ENCODE measurements at regions not wholly inside any gene's neighbourhood (a gene's known extent, or its start where the extent isn't known, plus 50 kb on each side); places are given as distances from the start of the nearest gene placed in this dataset.

DNA sequence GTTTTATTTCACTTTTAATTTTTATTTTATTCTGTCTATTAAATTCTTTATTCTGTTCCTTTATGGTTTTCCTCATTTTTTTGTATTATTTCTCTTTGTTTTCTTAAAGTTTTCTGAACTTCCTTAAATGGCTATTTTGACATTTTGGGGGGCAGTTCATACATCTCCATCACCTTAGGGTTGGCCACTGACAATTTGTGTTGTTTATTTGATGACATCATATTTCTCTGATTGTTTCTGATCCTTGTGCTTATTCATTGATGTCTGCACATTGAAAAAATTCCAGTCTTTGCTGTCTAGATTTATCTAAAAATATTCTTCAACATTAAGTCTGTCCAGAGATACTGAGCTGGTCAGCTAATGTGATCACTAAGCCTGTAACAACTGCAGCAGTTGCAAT is 379.5 kb upstream of the EYS start:
- DNase-seq = no peak
- H3K27me3 ChIP-seq (ENCODE audit: insufficient read depth, low read depth, severe bottlenecking) = no peaks in the 10 kb centered on the region
- TF ChIP-seq, protein P1, sequence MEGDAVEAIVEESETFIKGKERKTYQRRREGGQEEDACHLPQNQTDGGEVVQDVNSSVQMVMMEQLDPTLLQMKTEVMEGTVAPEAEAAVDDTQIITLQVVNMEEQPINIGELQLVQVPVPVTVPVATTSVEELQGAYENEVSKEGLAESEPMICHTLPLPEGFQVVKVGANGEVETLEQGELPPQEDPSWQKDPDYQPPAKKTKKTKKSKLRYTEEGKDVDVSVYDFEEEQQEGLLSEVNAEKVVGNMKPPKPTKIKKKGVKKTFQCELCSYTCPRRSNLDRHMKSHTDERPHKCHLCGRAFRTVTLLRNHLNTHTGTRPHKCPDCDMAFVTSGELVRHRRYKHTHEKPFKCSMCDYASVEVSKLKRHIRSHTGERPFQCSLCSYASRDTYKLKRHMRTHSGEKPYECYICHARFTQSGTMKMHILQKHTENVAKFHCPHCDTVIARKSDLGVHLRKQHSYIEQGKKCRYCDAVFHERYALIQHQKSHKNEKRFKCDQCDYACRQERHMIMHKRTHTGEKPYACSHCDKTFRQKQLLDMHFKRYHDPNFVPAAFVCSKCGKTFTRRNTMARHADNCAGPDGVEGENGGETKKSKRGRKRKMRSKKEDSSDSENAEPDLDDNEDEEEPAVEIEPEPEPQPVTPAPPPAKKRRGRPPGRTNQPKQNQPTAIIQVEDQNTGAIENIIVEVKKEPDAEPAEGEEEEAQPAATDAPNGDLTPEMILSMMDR (IDR thresholded peaks at IDR 0.05; ENCODE audit: low read depth, low read length) = no peak

DNA sequence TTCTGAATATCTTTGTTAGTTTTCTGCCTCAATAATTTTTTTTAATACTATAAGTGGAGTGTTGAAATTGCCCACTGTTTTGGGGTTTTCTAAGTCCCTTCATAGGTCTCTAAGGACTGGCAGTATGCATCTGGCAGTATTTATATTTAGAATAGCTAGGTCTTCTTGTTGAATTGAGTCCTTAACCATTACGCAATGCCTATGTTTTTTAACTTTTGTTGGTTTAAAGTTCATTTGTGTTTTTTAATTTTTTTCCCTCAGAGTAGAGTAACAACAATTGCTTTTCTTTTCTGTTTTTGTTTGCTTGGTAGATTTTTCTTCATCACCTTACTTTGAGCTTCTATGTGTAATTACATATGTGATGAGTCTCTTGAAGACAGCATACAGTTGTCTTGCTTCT is 375.9 kb upstream of the EYS start:
- Histone ChIP-seq H3K36me3 (no peaks in the 10 kb centered on the region), H3K27me3 (ENCODE audit: insufficient read depth, low read depth, severe bottlenecking) (no peaks in the 10 kb centered on the region), H3K27ac (no peak overlapping the region), H3K4me3 (ENCODE audit: low read depth, low read length) (no peak overlapping the region), H3K9me3 (ENCODE audit: severe bottlenecking) (no peaks in the 10 kb centered on the region)
- DNase-seq = no peak
- TF ChIP-seq, protein P1 (IDR thresholded peaks at IDR 0.05; ENCODE audit: low read depth, low read length) = no peak

More for the DNA sequence above, 379.5 kb upstream of the EYS start:
- Histone ChIP-seq H3K36me3 (no peaks in the 10 kb centered on the region), H3K27ac (no peak overlapping the region), H3K4me3 (ENCODE audit: low read depth, low read length) (no peak overlapping the region), H3K9me3 (ENCODE audit: severe bottlenecking) (no peaks in the 10 kb centered on the region)

DNA sequence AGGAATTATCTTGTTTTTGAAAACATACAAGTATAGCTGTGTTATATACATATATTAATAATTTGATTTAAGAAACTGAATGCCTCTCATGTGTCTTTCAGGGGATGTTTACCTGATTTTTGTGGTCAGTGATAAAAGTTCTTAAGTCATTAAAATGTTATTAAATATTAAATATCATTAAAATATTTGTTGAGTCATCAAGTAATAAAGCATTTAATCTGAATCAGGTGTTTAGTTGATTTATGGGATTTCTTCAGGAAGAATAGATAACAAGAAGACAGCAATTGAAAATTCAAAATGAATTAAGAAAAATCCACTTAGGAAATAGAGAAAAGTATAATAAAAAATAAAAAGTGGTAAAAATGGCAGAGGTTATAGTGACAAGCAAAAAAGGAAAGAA is 361.9 kb upstream of the EYS start:
- H3K27ac ChIP-seq = no peak overlapping the region
- no peaks in the 10 kb centered on the region for H3K36me3 ChIP-seq
- DNase-seq = no peak
- no peak overlapping the region for H3K4me3 ChIP-seq (ENCODE audit: low read depth, low read length)
- H3K27me3 ChIP-seq (ENCODE audit: insufficient read depth, low read depth, severe bottlenecking) = no peaks in the 10 kb centered on the region
- no peaks in the 10 kb centered on the region for H3K9me3 ChIP-seq (ENCODE audit: severe bottlenecking)
- TF ChIP-seq, protein P1 (IDR thresholded peaks at IDR 0.05; ENCODE audit: low read depth, low read length) = no peak

DNA sequence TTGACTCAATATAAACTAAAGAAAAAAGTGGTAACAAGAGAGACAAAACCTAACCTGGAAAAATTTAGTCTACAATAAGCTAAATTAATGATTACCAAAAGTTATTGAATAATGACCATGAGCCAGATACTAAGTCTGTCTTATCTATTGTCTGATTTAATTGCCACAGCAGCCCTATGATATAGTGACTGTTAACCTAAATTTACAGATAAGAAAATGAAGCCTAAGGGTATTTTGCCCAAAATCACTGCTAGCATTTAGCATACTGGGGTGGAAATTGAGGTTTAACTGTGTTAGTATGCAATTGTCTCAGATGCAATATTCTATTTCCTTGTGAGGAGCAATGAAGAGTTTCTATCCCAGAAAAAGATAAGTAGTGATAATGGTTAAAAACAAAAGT is 361.0 kb upstream of the EYS start:
- DNase-seq = no peak
- no peaks in the 10 kb centered on the region for H3K27me3 ChIP-seq (ENCODE audit: insufficient read depth, low read depth, severe bottlenecking)
- TF ChIP-seq, protein P1 (IDR thresholded peaks at IDR 0.05; ENCODE audit: low read depth, low read length) = no peak
- no peak overlapping the region for H3K27ac ChIP-seq
- H3K36me3 ChIP-seq = no peaks in the 10 kb centered on the region
- H3K9me3 ChIP-seq (ENCODE audit: severe bottlenecking) = no peaks in the 10 kb centered on the region
- no peak overlapping the region for H3K4me3 ChIP-seq (ENCODE audit: low read depth, low read length)

DNA sequence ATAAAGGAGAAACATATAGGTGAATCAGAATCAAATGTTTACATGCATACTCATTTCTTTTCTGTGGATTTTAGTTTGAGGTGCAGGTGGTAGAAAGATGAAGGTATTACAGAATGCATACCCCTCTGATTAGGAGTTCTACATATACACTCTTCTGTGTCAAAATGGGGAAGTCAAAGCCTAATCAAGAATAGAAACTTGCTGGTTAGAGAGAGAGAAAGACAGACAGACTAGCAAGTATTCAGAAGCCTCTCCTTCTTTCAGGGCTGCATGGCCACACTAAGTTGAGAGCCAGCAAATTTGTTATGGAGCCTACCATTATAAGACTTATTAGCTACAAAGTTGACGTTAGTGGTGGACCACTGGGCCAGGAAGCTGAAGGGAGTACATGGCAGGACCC is 358.3 kb upstream of the EYS start:
- no peaks in the 10 kb centered on the region for H3K9me3 ChIP-seq (ENCODE audit: severe bottlenecking)
- no peak overlapping the region for H3K27ac ChIP-seq
- H3K36me3 ChIP-seq = no peaks in the 10 kb centered on the region
- H3K27me3 ChIP-seq (ENCODE audit: insufficient read depth, low read depth, severe bottlenecking) = no peaks in the 10 kb centered on the region
- no peak for DNase-seq
- H3K4me3 ChIP-seq (ENCODE audit: low read depth, low read length) = no peak overlapping the region
- TF ChIP-seq, protein P1 (IDR thresholded peaks at IDR 0.05; ENCODE audit: low read depth, low read length) = no peak

DNA sequence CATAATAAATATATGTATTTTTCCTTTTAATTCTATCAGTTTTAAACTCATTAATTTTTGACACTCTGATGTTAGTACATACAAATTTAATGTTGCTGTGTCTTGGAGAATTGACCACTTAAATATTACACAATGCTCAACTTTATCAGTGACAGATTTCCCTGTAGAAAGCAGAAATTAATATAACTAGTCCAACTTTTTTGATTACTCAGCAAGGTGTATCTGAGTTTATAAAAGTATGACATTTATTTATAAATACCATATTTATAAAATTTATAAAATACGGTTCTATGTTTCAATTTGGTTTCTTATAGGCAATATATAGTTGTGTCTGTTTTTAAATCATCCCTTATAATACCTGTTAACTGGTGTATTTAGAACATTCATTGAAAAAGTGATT is 350.0 kb upstream of the EYS start:
- no peak overlapping the region for H3K4me3 ChIP-seq (ENCODE audit: low read depth, low read length)
- H3K9me3 ChIP-seq (ENCODE audit: severe bottlenecking) = no peaks in the 10 kb centered on the region
- TF ChIP-seq, protein P1 (IDR thresholded peaks at IDR 0.05; ENCODE audit: low read depth, low read length) = no peak
- H3K27me3 ChIP-seq (ENCODE audit: insufficient read depth, low read depth, severe bottlenecking) = no peaks in the 10 kb centered on the region
- no peak for DNase-seq
- no peak overlapping the region for H3K27ac ChIP-seq
- H3K36me3 ChIP-seq = no peaks in the 10 kb centered on the region
